Calu3 (cell line): ENCODE measurements at regions not wholly inside any gene's neighbourhood (a gene's known extent, or its start where the extent isn't known, plus 50 kb on each side); places are given as distances from the start of the nearest gene placed in this dataset.

ENCODE experiments used
- BruUV-seq: library from RNA; stranded (reverse); fragments of 400-500 nt; replicated peaks from 2 replicates; lab custom pipeline; 2021; lab: Mats Ljungman, UMichigan
- CTCF ChIA-PET: fragments of 300-600 bp; sonication (Branson Sonifier 250); formaldehyde crosslinking; loops from one replicate; lab custom pipeline; 2022; ENCODE audit warnings: antibody characterized with exemption; lab: Charles Lee
- DNase-seq: peaks from one replicate; pipeline ENCODE4 v3.0.0; 2022
- H3K27ac Mint-ChIP-seq: one replicate; pipeline ENCODE4 v1.8.0; 2022; ENCODE audit warnings: mixed read lengths; ENCODE audit not compliant: unreplicated experiment
- H3K27me3 Mint-ChIP-seq: one replicate; pipeline ENCODE4 v1.8.0; 2022; ENCODE audit warnings: mixed read lengths; ENCODE audit not compliant: unreplicated experiment
- H3K36me3 Mint-ChIP-seq: one replicate; pipeline ENCODE4 v1.8.0; 2022; ENCODE audit warnings: mild to moderate bottlenecking, moderate library complexity, mixed read lengths; ENCODE audit not compliant: insufficient read depth, unreplicated experiment
- H3K4me1 Mint-ChIP-seq: one replicate; pipeline ENCODE4 v1.8.0; 2022; ENCODE audit warnings: mild to moderate bottlenecking, low read depth, mixed read lengths; ENCODE audit not compliant: unreplicated experiment
- H3K4me3 Mint-ChIP-seq: one replicate; pipeline ENCODE4 v1.8.0; 2022; ENCODE audit warnings: mild to moderate bottlenecking, low read depth, moderate library complexity, mixed read lengths; ENCODE audit not compliant: unreplicated experiment
- H3K9me3 Mint-ChIP-seq: one replicate; pipeline ENCODE4 v1.8.0; 2022; ENCODE audit warnings: low read depth, mixed read lengths; ENCODE audit not compliant: unreplicated experiment
- intact Hi-C: fragments of 100-400 bp; cut with micrococcal nuclease; formaldehyde crosslinking; loops from one replicate; pipeline ENCODE4 v1.10.0; 2022; ENCODE audit not compliant: unreplicated experiment
- TF ChIP-seq, protein P1 (sequence below): fragments of 200-600 bp; IDR thresholded peaks from one replicate; pipeline ENCODE4 v1.8.0; 2022; ENCODE audit warnings: antibody characterized with exemption; ENCODE audit not compliant: unreplicated experiment

DNA sequence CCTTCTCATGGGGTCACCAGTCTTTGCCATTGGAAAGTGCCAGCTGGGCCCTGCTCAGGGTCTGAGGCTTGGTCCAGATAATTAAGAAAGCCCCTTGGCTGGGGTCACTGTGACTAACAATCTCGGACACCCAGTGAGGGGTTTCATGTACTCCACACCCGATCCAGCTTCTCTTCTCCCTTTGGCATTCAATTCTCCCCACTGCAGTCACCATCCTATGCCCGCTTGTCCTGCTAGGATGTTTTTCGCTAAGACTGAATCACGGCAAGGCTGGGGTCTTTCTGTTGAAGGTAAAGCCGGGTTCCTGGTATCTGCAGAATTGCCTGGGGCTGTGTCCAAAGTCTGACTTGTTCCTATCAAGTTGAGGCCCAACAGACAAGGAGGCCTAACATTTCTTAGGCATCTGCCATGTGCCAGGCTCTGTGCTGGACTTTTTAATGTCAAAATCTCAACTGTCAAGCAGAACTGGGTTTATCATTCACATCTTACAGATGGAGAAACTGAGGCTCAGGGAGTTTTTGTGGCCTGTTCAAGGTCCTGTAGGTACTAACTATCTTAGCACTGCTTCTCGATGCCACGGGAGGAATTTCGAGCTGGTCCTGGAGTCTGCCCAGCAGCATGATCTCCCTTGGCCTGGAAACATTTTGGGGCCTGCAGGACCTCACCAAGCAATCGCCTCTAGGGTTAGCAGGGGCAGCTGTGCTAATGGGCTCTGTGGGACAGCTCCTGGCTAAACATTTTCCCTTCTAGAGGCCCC, 142.0 kb upstream of the ALDH1B1 start:
- no peak for DNase-seq
- no peak overlapping the region for H3K4me3 Mint-ChIP-seq
- H3K27ac Mint-ChIP-seq: no peak overlapping the region
- intact Hi-C loops: no loop called here
- H3K36me3 Mint-ChIP-seq: no peaks in the 10 kb centered on the region
- no peaks in the 10 kb centered on the region for H3K4me1 Mint-ChIP-seq
- no TSS peak for BruUV-seq
- CTCF ChIA-PET: no interaction called here
- H3K9me3 Mint-ChIP-seq: no peaks in the 10 kb centered on the region
- H3K27me3 Mint-ChIP-seq: no peaks in the 10 kb centered on the region
- TF ChIP-seq, protein P1, sequence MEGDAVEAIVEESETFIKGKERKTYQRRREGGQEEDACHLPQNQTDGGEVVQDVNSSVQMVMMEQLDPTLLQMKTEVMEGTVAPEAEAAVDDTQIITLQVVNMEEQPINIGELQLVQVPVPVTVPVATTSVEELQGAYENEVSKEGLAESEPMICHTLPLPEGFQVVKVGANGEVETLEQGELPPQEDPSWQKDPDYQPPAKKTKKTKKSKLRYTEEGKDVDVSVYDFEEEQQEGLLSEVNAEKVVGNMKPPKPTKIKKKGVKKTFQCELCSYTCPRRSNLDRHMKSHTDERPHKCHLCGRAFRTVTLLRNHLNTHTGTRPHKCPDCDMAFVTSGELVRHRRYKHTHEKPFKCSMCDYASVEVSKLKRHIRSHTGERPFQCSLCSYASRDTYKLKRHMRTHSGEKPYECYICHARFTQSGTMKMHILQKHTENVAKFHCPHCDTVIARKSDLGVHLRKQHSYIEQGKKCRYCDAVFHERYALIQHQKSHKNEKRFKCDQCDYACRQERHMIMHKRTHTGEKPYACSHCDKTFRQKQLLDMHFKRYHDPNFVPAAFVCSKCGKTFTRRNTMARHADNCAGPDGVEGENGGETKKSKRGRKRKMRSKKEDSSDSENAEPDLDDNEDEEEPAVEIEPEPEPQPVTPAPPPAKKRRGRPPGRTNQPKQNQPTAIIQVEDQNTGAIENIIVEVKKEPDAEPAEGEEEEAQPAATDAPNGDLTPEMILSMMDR: no peak

GRCh38 chr9:38249587-38250210, 142.8 kb upstream of the ALDH1B1 start:
- BruUV-seq: no TSS peak
- no peak for DNase-seq
- Mint-ChIP-seq H3K4me1 (no peaks in the 10 kb centered on the region), H3K9me3 (no peaks in the 10 kb centered on the region), H3K27ac (no peak overlapping the region), H3K4me3 (no peak overlapping the region), H3K36me3 (no peaks in the 10 kb centered on the region), H3K27me3 (no peaks in the 10 kb centered on the region)
- CTCF ChIA-PET: no interaction called here
- TF ChIP-seq, protein P1: no peak
- intact Hi-C loops: no loop called here

DNA sequence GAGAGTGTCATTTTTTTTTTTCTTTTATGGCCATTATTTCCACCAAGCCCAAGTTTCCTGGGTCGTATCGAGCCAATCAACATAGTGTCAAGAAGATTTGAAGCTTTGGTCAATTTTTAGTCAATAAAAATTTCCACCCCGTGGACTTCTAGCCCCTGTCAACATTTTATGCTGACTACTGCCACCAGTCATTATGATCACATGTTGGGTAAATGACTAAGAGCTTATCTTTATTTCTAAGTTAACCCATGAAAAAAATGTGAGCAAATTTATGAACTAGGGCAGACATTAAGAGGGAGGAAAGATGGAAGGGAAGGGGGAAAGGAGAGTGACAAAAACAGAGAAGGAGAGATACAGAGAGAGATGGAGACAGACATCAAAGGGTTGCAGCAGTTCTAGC, 143.5 kb upstream of the ALDH1B1 start:
- no peaks in the 10 kb centered on the region for H3K36me3 Mint-ChIP-seq
- H3K9me3 Mint-ChIP-seq: no peaks in the 10 kb centered on the region
- intact Hi-C loops: no loop called here
- TF ChIP-seq, protein P1: no peak
- CTCF ChIA-PET: no interaction called here
- BruUV-seq: no TSS peak
- H3K27ac Mint-ChIP-seq: no peak overlapping the region
- H3K27me3 Mint-ChIP-seq: no peaks in the 10 kb centered on the region
- H3K4me1 Mint-ChIP-seq: no peaks in the 10 kb centered on the region
- no peak for DNase-seq
- H3K4me3 Mint-ChIP-seq: no peak overlapping the region

DNA sequence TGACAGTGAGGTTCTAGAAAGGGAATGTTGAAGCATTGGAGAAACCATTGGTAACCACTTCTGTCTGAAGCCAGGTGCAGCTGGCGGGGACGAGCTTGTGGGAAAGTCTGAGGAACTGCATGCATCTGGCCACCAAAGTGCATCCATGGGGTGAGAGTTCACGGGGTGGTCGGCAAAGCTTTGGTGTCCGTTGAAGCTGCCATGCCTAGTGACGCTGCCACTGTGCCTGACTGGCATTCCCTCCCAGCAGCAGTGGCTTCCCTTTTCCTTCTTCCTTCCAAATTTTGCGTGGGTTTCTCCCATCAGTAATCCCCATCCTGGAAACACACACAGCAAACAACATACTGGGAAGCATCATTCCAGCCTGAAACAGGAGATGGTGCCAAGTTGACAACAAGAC, 145.7 kb upstream of the ALDH1B1 start:
- intact Hi-C loops: no loop called here
- no peaks in the 10 kb centered on the region for H3K27me3 Mint-ChIP-seq
- no peaks in the 10 kb centered on the region for H3K36me3 Mint-ChIP-seq
- H3K9me3 Mint-ChIP-seq: no peaks in the 10 kb centered on the region
- BruUV-seq: no TSS peak
- no peak overlapping the region for H3K27ac Mint-ChIP-seq
- no peak for DNase-seq
- H3K4me3 Mint-ChIP-seq: no peak overlapping the region
- no peaks in the 10 kb centered on the region for H3K4me1 Mint-ChIP-seq
- TF ChIP-seq, protein P1: no peak
- CTCF ChIA-PET: no interaction called here
